Suprapubic skin (tissue), 4 donors: ENCODE measurements at regions not wholly inside any gene's neighbourhood (a gene's known extent, or its start where the extent isn't known, plus 50 kb on each side); places are given as distances from the start of the nearest gene placed in this dataset.

ENCODE experiments used
- DNase-seq, 2 donors: peaks; one replicate each; pipeline ENCODE4 v3.0.0-alpha.2; 2019; ENCODE audit warnings: low spot score in 2 of 2
- H3K27ac ChIP-seq: fragments of 200-600 bp; sonication (generic); one replicate; pipeline ENCODE4 v1.5.1; 2019
- H3K27me3 ChIP-seq: fragments of 200-600 bp; sonication (generic); one replicate; pipeline ENCODE4 v1.5.1; 2019
- H3K36me3 ChIP-seq: fragments of 200-600 bp; sonication (generic); one replicate; pipeline ENCODE4 v1.5.1; 2019
- H3K4me1 ChIP-seq: fragments of 200-600 bp; sonication (generic); one replicate; pipeline ENCODE4 v1.5.1; 2019
- H3K4me3 ChIP-seq: fragments of 200-600 bp; sonication (generic); one replicate; pipeline ENCODE4 v1.5.1; 2019; ENCODE audit warnings: mild to moderate bottlenecking
- H3K9me3 ChIP-seq: fragments of 200-600 bp; sonication (generic); one replicate; pipeline ENCODE4 v1.5.1; 2019
- CTCF ChIP-seq, 2 donors: fragments of 200-600 bp in 1 of 2; fragments of 450-650 bp in 1 of 2; sonication (generic) in 1 of 2; IDR thresholded peaks; one replicate each; pipeline ENCODE4 v1.5.1; 2016 to 2019; ENCODE audit warnings: antibody characterized with exemption in 2 of 2, mild to moderate bottlenecking in 1 of 2, moderate library complexity in 1 of 2
- EP300 ChIP-seq: sonication (generic); formaldehyde crosslinking; IDR thresholded peaks from one replicate; pipeline ENCODE4 v1.6.1; 2017; ENCODE audit warnings: antibody characterized with exemption
- POLR2A ChIP-seq, 2 donors: fragments of 450-650 bp; IDR thresholded peaks; one replicate each; pipeline ENCODE4 v1.6.1; 2017; ENCODE audit warnings: antibody characterized with exemption in 2 of 2, mild to moderate bottlenecking in 2 of 2, moderate library complexity in 2 of 2
- POLR2AphosphoS5 ChIP-seq, 3 donors: sonication (generic); formaldehyde crosslinking; IDR thresholded peaks; one replicate each; pipeline ENCODE4 v1.6.1; 2017; ENCODE audit warnings: antibody characterized with exemption in 3 of 3
- WGBS: methylation state at CpG from one replicate; pipeline ENCODE4 v1.1.5; 2018; 5-methylcytosine and 5-hydroxymethylcytosine counted together

GRCh38 chr13:104198801-104199200, 1132.6 kb upstream of the SLC10A2 start:
- Histone ChIP-seq H3K4me1 (no peaks in the 10 kb centered on the region), H3K9me3 (no peaks in the 10 kb centered on the region), H3K27ac (no peak overlapping the region), H3K27me3 (no peaks in the 10 kb centered on the region), H3K36me3 (no peaks in the 10 kb centered on the region), H3K4me3 (no peak overlapping the region)
- no peak for DNase-seq
- TF ChIP-seq POLR2A (IDR thresholded peaks at IDR 0.05) (no peak), EP300 (no peak), CTCF (IDR thresholded peaks at IDR 0.05) (no peak), POLR2AphosphoS5 (IDR thresholded peaks at IDR 0.05) (no peak)
- 66% methylated on average over 1 of the region's 1 CpG for WGBS

DNA sequence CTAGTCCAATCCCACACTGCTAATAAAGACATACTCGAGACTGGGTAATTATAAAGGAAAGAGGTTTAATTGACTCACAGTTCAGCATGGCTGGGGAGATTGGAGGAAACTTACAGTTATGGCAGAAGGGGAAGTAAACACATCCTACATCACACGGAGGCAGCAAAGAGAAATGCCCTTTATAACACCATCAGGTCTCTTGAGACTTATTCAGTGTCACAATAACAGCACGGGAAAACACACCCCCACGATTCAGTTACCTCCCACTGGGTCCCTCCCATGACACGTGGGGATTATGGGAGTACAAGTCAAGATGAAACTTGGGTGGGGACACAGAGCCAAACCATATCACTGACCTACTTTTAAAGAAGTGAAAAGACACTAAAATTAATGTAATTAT, 1130.4 kb upstream of the SLC10A2 start:
- Histone ChIP-seq H3K4me1 (no peaks in the 10 kb centered on the region), H3K4me3 (no peak overlapping the region), H3K36me3 (no peaks in the 10 kb centered on the region), H3K27me3 (no peaks in the 10 kb centered on the region), H3K9me3 (no peaks in the 10 kb centered on the region), H3K27ac (no peak overlapping the region)
- 81% methylated on average over 5 of the region's 5 CpGs for WGBS
- TF ChIP-seq POLR2AphosphoS5 (IDR thresholded peaks at IDR 0.05), result no peak
- no peak for TF ChIP-seq EP300
- TF ChIP-seq CTCF (IDR thresholded peaks at IDR 0.05), result no peak
- no peak for TF ChIP-seq POLR2A (IDR thresholded peaks at IDR 0.05)
- no peak for DNase-seq

DNA sequence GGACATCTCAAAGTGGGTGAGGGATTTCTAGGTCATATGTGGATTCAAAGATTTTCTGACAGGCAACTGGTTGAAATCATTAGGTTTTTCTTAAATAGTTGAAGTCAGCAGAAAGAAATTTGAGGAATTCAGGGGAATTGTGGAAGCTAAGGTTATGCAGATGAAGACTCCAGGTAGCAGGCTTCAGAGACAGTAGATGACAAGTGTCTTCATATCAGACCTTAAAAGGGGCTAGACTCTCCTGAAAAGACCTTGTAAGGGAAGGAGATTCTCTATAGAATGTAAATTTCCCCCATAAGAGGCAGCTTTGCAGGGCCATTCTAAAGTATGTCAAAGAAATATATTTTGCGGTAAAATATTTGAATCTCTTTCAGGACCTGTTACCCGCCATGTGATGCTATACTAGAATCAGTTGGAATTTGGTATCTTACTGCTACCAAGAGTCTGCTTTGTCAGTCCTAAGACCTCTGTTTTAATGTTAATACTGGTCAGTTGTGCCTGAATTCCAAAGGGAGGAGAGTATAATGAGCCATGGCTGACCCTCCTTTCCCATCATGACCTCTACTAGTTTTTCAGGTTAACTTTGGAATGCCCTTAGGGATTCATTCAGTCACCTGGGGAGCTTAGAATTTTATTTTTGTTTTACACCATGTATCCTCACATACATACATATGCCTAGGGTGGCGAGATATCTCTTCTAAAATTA, 1115.5 kb upstream of the SLC10A2 start:
- Histone ChIP-seq H3K4me1 (no peaks in the 10 kb centered on the region), H3K27ac (no peak overlapping the region), H3K4me3 (no peak overlapping the region), H3K9me3 (no peaks in the 10 kb centered on the region), H3K27me3 (no peaks in the 10 kb centered on the region), H3K36me3 (no peaks in the 10 kb centered on the region)
- 89% methylated on average over 3 of the region's 3 CpGs for WGBS
- no peak for TF ChIP-seq POLR2A (IDR thresholded peaks at IDR 0.05)
- DNase-seq, result no peak

DNA sequence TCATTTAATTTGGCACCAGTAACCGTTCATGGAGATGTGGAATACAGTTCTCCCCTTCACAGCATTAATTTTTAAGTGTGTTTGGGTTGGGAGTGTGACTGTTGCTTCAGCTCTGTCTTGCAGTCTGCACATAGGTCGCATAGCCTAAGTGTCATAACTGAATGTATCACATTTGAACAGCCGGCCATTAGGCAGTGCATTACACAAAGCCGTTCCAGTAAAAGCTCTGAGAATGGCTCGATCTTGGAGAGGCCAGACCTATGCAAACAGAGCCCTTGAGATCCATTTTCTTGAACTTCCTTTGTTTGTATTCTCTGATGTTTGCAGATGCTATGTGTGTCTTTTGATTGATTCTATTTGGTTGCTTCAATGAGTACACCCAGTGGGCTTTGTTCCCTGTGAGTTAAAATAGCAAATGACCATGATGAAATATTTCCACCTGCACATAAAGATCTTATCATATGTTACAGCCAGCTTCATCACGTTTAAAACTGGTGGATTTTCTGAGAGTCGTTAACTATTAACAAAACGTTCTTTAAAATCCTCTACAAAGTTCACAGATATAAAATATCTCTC, 1104.9 kb upstream of the SLC10A2 start:
- DNase-seq, result no peak
- H3K4me1 ChIP-seq, result no peaks in the 10 kb centered on the region
- no peaks in the 10 kb centered on the region for H3K27me3 ChIP-seq
- no peaks in the 10 kb centered on the region for H3K9me3 ChIP-seq
- H3K4me3 ChIP-seq, result no peak overlapping the region
- no peak overlapping the region for H3K27ac ChIP-seq
- no peak for TF ChIP-seq CTCF (IDR thresholded peaks at IDR 0.05)
- TF ChIP-seq POLR2A (IDR thresholded peaks at IDR 0.05), result no peak
- TF ChIP-seq POLR2AphosphoS5 (IDR thresholded peaks at IDR 0.05), result no peak
- no peak for TF ChIP-seq EP300
- 59% methylated on average over 8 of the region's 8 CpGs for WGBS
- H3K36me3 ChIP-seq, result no peaks in the 10 kb centered on the region

DNA sequence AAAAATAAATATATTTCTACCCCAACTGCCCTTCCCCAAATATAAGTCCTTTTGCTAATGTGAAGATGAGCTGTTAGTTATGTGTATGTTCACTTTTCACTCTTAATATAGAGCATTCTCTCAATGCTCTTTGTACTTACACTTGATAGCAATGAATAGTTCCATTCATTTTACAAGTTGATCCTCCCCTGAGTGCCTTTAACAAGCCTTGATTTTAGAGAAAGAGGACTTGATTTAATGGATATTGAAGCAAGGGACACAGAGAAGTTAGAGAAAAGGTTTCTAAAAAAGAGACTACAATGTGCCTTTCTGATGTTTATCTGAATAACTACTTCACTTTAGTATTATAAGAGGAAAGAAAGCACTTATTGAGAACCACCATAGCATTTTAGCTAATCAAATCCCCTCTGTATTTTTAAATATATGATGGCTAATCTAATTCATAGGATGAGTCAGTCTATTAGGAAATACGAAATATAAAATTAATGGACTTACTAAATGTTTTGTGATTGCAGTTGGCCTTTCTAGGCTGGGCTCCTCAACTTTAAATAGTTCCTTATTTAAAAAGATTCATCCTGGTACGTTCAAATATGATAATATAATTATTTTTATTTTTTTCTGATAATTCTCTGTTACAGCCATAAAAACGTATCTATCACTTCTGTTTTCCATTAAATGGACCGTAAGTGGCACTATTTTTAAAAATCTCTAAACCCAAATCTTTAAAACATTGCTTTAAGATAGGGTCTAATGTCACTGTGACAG, 1097.8 kb upstream of the SLC10A2 start:
- 69% methylated on average over 4 of the region's 4 CpGs for WGBS
- Histone ChIP-seq H3K4me1 (no peaks in the 10 kb centered on the region), H3K36me3 (no peaks in the 10 kb centered on the region), H3K9me3 (no peaks in the 10 kb centered on the region), H3K4me3 (no peak overlapping the region), H3K27me3 (no peaks in the 10 kb centered on the region), H3K27ac (no peak overlapping the region)
- no peak for TF ChIP-seq EP300
- no peak for TF ChIP-seq CTCF (IDR thresholded peaks at IDR 0.05)
- no peak for TF ChIP-seq POLR2A (IDR thresholded peaks at IDR 0.05)
- no peak for DNase-seq
